T-cell (primary cell): ENCODE measurements at regions not wholly inside any gene's neighbourhood (a gene's known extent, or its start where the extent isn't known, plus 50 kb on each side); places are given as distances from the start of the nearest gene placed in this dataset.
"Not testable (repeated sequence)": the region's sequence is repeated elsewhere in the genome, so short reads cannot be mapped to it uniquely, and the experiment has no call there.

Source experiments
- ATAC-seq, 4 experiments: fragments of 200-7000 bp in 3 of 4; fragments of 150-1000 bp in 1 of 4; cut with Tn5 transposase; replicated peaks in 1 of 4; 1 replicate in 3 of 4; 2 replicates in 1 of 4; pipeline ENCODE4 v1.10.0; 2021; ENCODE audit warnings: moderate library complexity in 3 of 4, mild to moderate bottlenecking in 2 of 4, moderate number of reproducible peaks in 1 of 4
- CTCF ChIA-PET, 2 donors: fragments of 300-600 bp; sonication (Branson Sonifier 250); formaldehyde crosslinking; loops; one replicate each; lab custom pipeline; 2022; ENCODE audit warnings: antibody characterized with exemption in 2 of 2; lab: Charles Lee
- POLR2A ChIA-PET, 2 donors: fragments of 300-600 bp; sonication (Branson Sonifier 250); formaldehyde crosslinking; loops; one replicate each; lab custom pipeline; 2022; ENCODE audit warnings: antibody characterized with exemption in 2 of 2; lab: Charles Lee
- DNase-seq, 35 experiments: peaks; one replicate each; pipeline versions ENCODE4 v3.0.0 to v3.0.0-alpha.2; 2013 to 2023
- H3K27ac ChIP-seq: one replicate; pipeline ENCODE4 v1.5.1; 2013; ENCODE audit warnings: low read length
- H3K27me3 ChIP-seq, 2 experiments: replicated peaks in 1 of 2; 1 replicate in 1 of 2; 2 replicates in 1 of 2; pipeline versions ENCODE4 v1.6.1 to v1.7.0; 2013; ENCODE audit warnings: low read length in 1 of 2, mixed read lengths in 1 of 2; ENCODE audit not compliant: control insufficient read depth in 2 of 2, insufficient read depth in 2 of 2; ENCODE audit errors: extremely low read depth in 1 of 2
- H3K36me3 ChIP-seq, 2 donors: 1 replicate in 1 of 2; 2 replicates in 1 of 2; pipeline versions ENCODE4 v1.6.1 to v1.7.0; 2013; ENCODE audit warnings: low read length in 1 of 2; ENCODE audit not compliant: control insufficient read depth in 2 of 2, insufficient read depth in 1 of 2; ENCODE audit errors: extremely low read depth in 1 of 2
- H3K4me1 ChIP-seq, 2 experiments: 1 replicate in 1 of 2; 2 replicates in 1 of 2; pipeline versions ENCODE4 v1.6.1 to v1.7.0; 2013; ENCODE audit warnings: low read length in 2 of 2, mixed read lengths in 1 of 2; ENCODE audit not compliant: insufficient read depth in 2 of 2, control insufficient read depth in 1 of 2; ENCODE audit errors: extremely low read depth in 1 of 2
- H3K4me3 ChIP-seq, 2 donors: 1 replicate in 1 of 2; 2 replicates in 1 of 2; pipeline versions ENCODE4 v1.5.1 to v1.7.0; 2013; ENCODE audit warnings: mild to moderate bottlenecking in 2 of 2, low read length in 1 of 2, moderate library complexity in 1 of 2; ENCODE audit not compliant: control insufficient read depth in 1 of 2; ENCODE audit errors: extremely low read depth in 1 of 2
- H3K9me3 ChIP-seq: 2 replicates; pipeline ENCODE4 v1.7.0; 2013
- H3K27ac Mint-ChIP-seq, 2 donors: one replicate each; pipeline ENCODE4 v1.8.0; 2020 to 2021; ENCODE audit warnings: mild to moderate bottlenecking in 2 of 2, mixed read lengths in 2 of 2
- H3K27me3 Mint-ChIP-seq, 2 donors: one replicate each; pipeline ENCODE4 v1.8.0; 2021 to 2022; ENCODE audit warnings: mixed read lengths in 2 of 2
- H3K36me3 Mint-ChIP-seq: one replicate; pipeline ENCODE4 v1.8.0; 2021; ENCODE audit warnings: mixed read lengths
- H3K4me1 Mint-ChIP-seq, 3 donors: one replicate each; pipeline ENCODE4 v1.8.0; 2020 to 2022; ENCODE audit warnings: mixed read lengths in 3 of 3, mild to moderate bottlenecking in 1 of 3
- H3K4me3 Mint-ChIP-seq, 3 donors: one replicate each; pipeline ENCODE4 v1.8.0; 2020 to 2022; ENCODE audit warnings: mild to moderate bottlenecking in 3 of 3, mixed read lengths in 3 of 3, moderate library complexity in 3 of 3
- H3K9me3 Mint-ChIP-seq, 3 donors: one replicate each; pipeline ENCODE4 v1.8.0; 2020 to 2022; ENCODE audit warnings: mixed read lengths in 3 of 3
- WGBS: methylation state at CpG from one replicate; pipeline ENCODE4 v1.1.5; 2013; ENCODE audit warnings: missing lambda C conversion rate; ENCODE audit not compliant: insufficient coverage; 5-methylcytosine and 5-hydroxymethylcytosine counted together

GRCh38 chr4:79205121-79205520 lies 120.7 kb downstream of the NAA11 start:
- Histone ChIP-seq H3K27ac (no peak overlapping the region), H3K27me3 (no peaks in the 10 kb centered on the region), H3K36me3 (no peaks in the 10 kb centered on the region), H3K9me3 (no peaks in the 10 kb centered on the region), H3K4me3 (no peak overlapping the region), H3K4me1 (no peaks in the 10 kb centered on the region)
- Mint-ChIP-seq H3K4me3 (no peak overlapping the region), H3K4me1 (no peaks in the 10 kb centered on the region), H3K27me3 (no peaks in the 10 kb centered on the region), H3K27ac (no peak overlapping the region), H3K9me3 (peaks cover 3 to 11% (median 7%) of the 10 kb centered on the region in 3 donors), H3K36me3 (no peaks in the 10 kb centered on the region)
- ATAC-seq (no peak), DNase-seq (no peak)
- no CpG with 5 or more reads among the region's 3 CpGs for WGBS
- CTCF ChIA-PET, result no interaction called here
- POLR2A ChIA-PET, result no interaction called here

DNA sequence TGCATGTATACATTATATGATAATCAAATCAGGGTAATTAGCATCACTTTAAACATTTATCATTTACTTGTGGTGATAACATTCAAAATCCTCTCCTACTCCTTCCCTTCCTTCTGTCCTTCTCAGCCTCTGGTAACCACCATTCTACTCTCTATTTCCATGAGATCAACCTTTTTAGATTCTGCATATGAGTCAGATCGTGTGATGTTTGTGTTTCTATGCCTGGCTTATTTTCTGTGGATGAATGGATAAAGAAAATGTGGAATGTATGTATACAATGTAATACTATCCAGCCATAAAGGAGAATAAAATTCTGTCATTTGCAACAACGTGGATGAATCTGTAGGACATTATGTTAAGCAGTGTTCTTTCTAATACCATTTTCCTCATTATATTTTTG lies 123.9 kb downstream of the NAA11 start:
- H3K27ac Mint-ChIP-seq, result no peak overlapping the region
- no peak for ATAC-seq
- peaks cover 3 to 10% (median 5%) of the 10 kb centered on the region in 3 donors for H3K9me3 Mint-ChIP-seq
- WGBS, result no CpG with 5 or more reads among the region's 2 CpGs
- H3K4me3 Mint-ChIP-seq, result no peak overlapping the region
- Histone ChIP-seq H3K4me3 (no peak overlapping the region), H3K9me3 (no peaks in the 10 kb centered on the region), H3K27me3 (no peaks in the 10 kb centered on the region), H3K27ac (no peak overlapping the region), H3K36me3 (no peaks in the 10 kb centered on the region), H3K4me1 (no peaks in the 10 kb centered on the region)
- no peaks in the 10 kb centered on the region for H3K27me3 Mint-ChIP-seq
- no peaks in the 10 kb centered on the region for H3K4me1 Mint-ChIP-seq
- ChIA-PET POLR2A (interaction anchor here in 1 of 2 donors (0.6 kb wide), 1 partner anchor 394 kb away, joined by 3 read pairs; no protein-coding TSS in a partner anchor), CTCF (no interaction called here)
- H3K36me3 Mint-ChIP-seq, result no peaks in the 10 kb centered on the region
- DNase-seq, result no peak

DNA sequence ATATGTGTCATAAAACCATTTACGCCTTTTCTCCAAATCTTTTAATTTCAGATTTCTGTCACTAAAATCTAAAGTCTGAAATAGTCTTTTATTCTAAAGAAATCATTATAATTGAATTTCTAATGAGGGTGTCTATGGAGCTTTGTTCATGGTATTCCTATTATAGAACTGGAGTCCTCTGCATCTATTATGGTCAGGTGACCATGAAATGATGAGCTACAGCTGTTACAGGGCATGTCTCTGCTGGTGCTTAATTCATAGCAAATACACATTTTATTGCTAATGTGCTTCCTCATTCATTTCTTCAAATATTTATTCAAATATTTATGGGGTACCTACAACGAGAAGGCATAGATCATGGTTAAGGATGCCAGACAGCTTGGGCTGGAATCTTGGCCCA lies 126.1 kb downstream of the NAA11 start:
- ChIA-PET POLR2A (no interaction called here), CTCF (no interaction called here)
- Histone ChIP-seq H3K9me3 (no peaks in the 10 kb centered on the region), H3K4me3 (no peak overlapping the region), H3K4me1 (no peaks in the 10 kb centered on the region), H3K27me3 (no peaks in the 10 kb centered on the region), H3K27ac (no peak overlapping the region), H3K36me3 (no peaks in the 10 kb centered on the region)
- Mint-ChIP-seq H3K9me3 (no peaks in the 10 kb centered on the region), H3K36me3 (no peaks in the 10 kb centered on the region), H3K4me3 (no peak overlapping the region), H3K27me3 (peaks cover 0 to 3% of the 10 kb centered on the region in 2 donors), H3K4me1 (no peaks in the 10 kb centered on the region), H3K27ac (no peak overlapping the region)
- ATAC-seq, result no peak
- no CpG with 5 or more reads among the region's 2 CpGs for WGBS
- no peak for DNase-seq

DNA sequence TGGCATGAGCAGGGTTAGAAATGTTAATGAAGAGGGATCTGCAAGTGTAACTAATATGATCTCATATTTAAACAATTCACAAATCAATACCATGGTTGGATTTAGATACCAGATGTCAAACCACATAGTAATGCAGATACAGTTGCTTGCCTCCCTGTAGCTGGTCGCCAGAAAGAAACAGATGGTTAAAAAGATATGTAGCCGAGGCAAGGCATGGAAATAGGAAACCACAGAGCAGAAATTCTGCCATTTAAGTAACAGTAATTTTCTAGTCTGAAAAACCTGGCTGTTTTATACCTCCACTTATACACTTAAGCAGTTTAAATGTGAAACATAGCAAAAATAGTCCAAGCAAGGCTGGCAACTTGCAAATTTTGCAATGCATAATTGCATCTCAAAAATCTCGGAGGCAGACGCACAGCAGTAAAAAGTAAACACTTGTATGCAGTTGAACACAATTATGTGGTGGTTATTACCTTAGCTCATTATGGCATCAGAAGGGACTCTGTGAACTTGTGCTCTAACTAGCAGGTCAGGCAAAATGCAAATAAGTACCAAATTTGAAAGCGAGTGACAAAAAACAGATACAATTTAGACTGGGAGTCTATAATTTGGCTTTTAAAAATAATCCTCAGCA lies 126.8 kb downstream of the NAA11 start:
- H3K36me3 Mint-ChIP-seq, result no peaks in the 10 kb centered on the region
- ATAC-seq (no peak), DNase-seq (no peak)
- WGBS, result 100% methylated on average over 2 of the region's 5 CpGs
- Histone ChIP-seq H3K36me3 (no peaks in the 10 kb centered on the region), H3K4me3 (no peak overlapping the region), H3K27me3 (no peaks in the 10 kb centered on the region), H3K27ac (no peak overlapping the region), H3K9me3 (no peaks in the 10 kb centered on the region), H3K4me1 (no peaks in the 10 kb centered on the region)
- no peak overlapping the region for H3K27ac Mint-ChIP-seq
- H3K4me3 Mint-ChIP-seq, result no peak overlapping the region
- ChIA-PET POLR2A (no interaction called here), CTCF (no interaction called here)
- H3K9me3 Mint-ChIP-seq, result peaks cover 0 to 4% (median 0%) of the 10 kb centered on the region in 3 donors
- no peaks in the 10 kb centered on the region for H3K4me1 Mint-ChIP-seq
- peaks cover 0 to 3% of the 10 kb centered on the region in 2 donors for H3K27me3 Mint-ChIP-seq

- WGBS, result 86% methylated on average over 1 of the region's 3 CpGs
- H3K9me3 Mint-ChIP-seq, result peaks cover 0 to 5% (median 0%) of the 10 kb centered on the region in 3 donors
- Histone ChIP-seq H3K36me3 (no peaks in the 10 kb centered on the region), H3K27me3 (no peaks in the 10 kb centered on the region), H3K4me1 (no peaks in the 10 kb centered on the region), H3K4me3 (no peak overlapping the region), H3K9me3 (no peaks in the 10 kb centered on the region), H3K27ac (no peak overlapping the region)
- no peaks in the 10 kb centered on the region for H3K4me1 Mint-ChIP-seq
- H3K27me3 Mint-ChIP-seq, result peaks cover 0 to 3% of the 10 kb centered on the region in 2 donors
- ChIA-PET CTCF (no interaction called here), POLR2A (no interaction called here)
- H3K27ac Mint-ChIP-seq, result no peak overlapping the region
- no peaks in the 10 kb centered on the region for H3K36me3 Mint-ChIP-seq
- no peak overlapping the region for H3K4me3 Mint-ChIP-seq
- DNase-seq, result no peak
- no peak for ATAC-seq
Observed at GRCh38 chr4:79197275-79198009, 128.4 kb downstream of the NAA11 start.

- H3K36me3 Mint-ChIP-seq, H3K4me1 Mint-ChIP-seq, H3K9me3 ChIP-seq, H3K4me1 ChIP-seq, H3K4me3 ChIP-seq, H3K36me3 ChIP-seq, H3K4me3 Mint-ChIP-seq, DNase-seq, H3K27me3 ChIP-seq, POLR2A ChIA-PET, CTCF ChIA-PET, H3K27me3 Mint-ChIP-seq, H3K27ac Mint-ChIP-seq, H3K27ac ChIP-seq, ATAC-seq: not testable (repeated sequence)
- H3K9me3 Mint-ChIP-seq, result peaks cover 13 to 19% (median 18%) of the 10 kb centered on the region in 3 donors
- no CpG with 5 or more reads among the region's 1 CpG for WGBS
Observed at GRCh38 chr4:79191292-79191691, 134.6 kb downstream of the NAA11 start.
